ENCODE measurements at regions not wholly inside any gene's neighbourhood (a gene's known extent, or its start where the extent isn't known, plus 50 kb on each side); places are given as distances from the start of the nearest gene placed in this dataset.

DNA sequence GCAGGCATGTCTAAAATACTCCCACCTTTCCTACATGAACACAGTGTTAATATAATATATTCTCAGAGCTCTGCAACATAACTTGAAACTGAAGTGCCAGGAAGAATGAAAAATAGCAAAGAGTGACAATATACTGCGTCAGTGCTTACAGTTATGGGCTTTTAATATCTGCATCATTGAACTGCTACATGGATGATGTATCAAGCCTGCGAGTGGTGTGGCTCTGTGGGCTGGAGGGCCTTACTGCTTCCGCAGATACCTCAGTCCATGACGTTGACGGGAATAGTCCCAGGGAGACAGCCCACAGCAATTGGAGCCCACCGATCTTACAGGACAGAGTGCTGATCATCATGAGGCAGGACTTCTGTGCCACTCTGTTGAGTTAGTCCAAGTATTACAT lies 727.0 kb downstream of the NR2F2 start:
- no peak for DNase-seq

GRCh38 chr15:97059281-97059680 lies 728.8 kb downstream of the NR2F2 start:
- no peak for DNase-seq

- no peak for DNase-seq
These were observed 730.9 kb downstream of the NR2F2 start for GRCh38 chr15:97061392-97061791.

DNA sequence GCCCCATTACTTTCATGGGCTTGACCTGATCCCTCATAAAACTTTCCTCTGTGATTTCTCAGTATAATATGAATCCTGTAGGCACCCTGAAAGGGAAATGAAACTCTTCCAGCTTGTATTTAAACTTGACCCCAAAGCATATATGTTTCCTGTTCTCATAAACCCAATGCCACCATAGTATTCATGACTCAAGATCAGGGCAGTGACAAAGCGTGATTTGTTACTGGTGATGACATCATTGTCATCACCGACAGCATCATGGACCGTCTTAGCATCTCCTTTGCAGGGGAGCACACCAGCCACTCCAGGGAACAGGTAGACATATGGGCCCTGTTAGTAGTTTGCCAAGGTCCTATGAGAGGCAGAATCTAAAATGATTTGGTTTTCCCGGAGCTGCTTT lies 741.2 kb downstream of the NR2F2 start:
- DNase-seq: no peak

GRCh38 chr15:97072545-97072944 lies 742.0 kb downstream of the NR2F2 start:
- no peak for DNase-seq

GRCh38 chr15:97076011-97076410 lies 745.5 kb downstream of the NR2F2 start:
- no peak for DNase-seq

DNA sequence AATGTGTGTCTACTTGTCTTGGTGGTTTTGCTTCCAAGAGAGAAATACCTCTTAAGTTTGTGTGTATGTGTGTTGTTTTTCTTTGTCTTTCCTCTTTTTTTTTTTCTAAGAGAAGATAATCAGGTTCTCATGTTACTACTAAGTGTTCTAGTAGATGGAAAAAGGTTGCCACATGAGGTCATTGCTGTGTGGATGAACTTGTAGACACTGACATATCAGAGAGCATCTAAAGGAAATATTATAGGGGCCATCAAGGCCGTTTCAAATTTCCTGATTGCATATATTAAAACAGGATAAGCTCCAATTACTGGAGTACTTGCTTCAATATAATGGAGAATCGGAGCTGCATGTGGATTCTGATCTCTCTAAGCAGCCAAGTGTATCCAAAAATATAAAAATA lies 747.5 kb downstream of the NR2F2 start:
- no peak for DNase-seq

DNA sequence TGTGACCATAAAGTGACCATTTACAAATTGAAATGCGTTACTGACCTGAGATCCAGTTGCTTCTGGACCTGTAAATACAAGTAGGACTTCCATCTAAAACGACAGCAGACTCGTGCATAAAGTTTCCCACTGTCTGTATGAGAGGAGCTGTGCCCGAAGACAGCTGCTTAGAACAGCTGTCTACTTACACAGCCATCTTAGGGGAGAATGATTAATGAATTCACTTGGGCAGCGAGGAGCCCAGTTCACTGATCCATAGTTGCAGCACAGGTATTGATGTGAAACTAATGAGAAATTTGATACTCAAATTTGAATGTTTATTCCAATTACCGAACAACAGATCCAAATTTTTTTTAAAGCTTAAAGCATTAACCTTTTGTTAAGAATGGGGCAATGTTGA lies 748.1 kb downstream of the NR2F2 start:
- DNase-seq: no peak

DNA sequence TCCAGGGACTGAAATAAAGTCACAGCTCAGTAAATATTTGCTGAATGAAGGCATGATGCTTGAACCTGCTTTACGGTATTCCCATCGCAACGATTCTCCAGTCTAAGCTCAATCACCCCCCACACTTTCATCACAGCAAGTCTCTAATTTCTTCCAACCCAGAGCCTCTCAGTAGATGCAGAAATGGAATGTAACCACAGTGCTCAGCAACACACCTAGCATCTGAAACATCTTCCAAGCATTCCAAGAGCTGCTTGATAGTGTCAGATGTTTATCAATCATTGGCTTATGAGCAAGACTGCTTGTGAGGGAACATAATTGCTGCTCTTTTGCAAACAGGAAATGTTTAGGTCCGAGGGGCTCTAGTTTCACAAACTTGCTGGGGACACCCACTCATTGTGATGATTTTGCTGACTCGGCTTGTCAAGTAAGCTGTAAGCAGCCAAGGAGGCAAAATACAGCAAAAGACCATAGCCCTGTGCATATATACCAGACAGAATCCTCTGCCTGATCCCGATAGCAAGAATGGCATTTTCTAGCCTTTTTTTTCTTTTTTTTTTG lies 751.2 kb downstream of the NR2F2 start:
- no peak for DNase-seq

DNA sequence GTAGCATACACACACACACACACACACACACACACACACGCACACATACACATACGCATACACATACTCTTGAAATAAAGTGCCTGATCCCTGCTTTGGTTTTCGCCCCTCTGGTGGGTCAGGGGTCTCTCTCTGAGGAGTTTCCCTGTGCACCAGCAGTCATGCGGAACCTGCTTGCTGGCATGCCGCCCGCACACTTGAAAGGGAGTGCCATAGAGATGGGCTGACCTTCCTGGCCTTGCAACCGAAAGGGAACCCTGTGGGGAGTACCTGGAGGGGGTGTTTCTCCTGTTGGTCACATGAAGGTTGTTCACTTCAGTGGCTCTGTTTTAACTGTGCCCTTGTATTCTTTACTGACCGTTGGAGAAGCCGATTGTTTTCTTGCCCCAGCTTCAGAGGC lies 752.3 kb downstream of the NR2F2 start:
- no peak for DNase-seq

GRCh38 chr15:97084650-97085049 lies 754.1 kb downstream of the NR2F2 start:
- no peak for DNase-seq

DNA sequence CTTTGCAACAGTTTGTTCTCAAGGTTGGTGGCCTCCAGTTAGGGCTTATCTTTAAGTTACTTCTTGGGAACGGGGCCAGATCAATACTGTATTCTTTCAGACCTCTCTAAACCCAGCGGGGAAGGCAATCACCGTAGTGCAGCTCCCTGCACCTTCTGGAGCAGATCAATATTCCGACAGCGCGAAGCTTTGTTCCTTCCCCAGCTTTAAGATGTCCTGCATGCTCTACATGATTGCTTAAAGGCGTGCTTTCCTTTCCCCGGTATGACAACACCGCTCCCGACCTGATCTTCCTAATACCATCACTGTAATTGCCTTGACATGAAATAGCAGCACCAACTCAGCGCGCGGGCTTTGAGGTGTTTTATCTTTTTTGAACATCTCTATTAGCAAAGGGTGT lies 755.2 kb downstream of the NR2F2 start:
- DNase-seq: no peak

GRCh38 chr15:97087006-97087741 lies 756.7 kb downstream of the NR2F2 start:
- DNase-seq: no peak

DNA sequence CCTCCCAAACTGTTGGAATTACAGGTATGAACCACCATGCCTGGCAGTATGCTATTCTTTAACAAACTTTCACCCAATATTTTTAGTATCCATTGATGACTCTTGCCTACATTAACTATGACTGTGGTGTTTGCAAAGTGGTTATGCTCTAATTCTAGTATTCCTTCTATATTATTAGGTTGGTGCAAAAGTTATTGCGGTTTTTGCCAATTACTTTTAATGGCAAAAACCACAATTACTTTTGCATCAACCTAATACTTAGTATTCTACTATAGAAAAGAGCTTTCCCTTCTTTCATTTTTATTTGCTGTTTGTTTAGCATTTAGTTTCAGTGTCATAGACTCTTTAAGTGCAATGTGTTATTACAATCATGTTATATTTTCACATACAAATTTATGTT lies 760.6 kb downstream of the NR2F2 start:
- DNase-seq: no peak

DNA sequence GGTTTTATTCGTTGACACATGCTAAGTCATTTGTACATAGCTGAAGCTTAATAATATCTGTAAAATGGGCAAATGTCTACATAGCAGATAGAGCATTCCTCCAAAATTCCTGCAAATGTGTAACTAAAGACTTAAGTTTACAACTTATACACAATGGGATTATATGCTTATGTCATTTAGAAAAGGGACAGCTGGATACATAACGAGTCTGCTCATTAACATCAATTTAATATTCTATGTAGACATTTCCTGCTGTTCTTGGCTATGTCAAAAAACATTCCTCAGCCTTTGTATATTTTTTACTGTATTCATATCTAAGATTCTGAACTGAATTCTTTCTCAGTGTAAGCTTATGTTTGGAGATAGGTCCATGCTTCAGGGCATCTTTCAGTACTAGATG lies 762.2 kb downstream of the NR2F2 start:
- no peak for DNase-seq

DNA sequence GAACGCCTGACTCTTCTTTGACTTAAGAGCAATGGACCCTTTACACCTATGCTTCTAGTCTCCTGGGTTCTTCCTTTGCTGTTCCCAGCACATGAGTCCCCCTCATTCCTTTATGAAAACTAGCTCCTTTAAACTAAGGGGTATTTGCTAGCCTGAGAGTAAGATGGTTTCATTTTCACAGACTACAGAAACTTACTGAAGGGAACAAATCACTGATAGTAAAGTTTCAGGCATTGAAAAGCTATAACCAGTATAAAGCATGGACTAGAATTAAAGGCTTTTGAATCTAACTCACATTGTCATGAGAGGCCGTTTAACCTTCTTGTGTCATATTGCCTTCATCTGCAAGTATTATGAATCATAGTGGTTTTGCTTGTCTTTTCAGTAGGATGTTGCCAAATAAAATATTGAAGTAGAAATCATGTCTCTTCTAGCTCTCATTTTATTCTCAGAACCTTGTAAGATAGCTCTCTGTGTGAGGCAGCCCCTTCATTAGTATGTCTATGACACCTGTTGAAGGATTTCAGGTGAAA lies 765.9 kb downstream of the NR2F2 start:
- no peak for DNase-seq

- DNase-seq: no peak
These were observed 768.5 kb downstream of the NR2F2 start for GRCh38 chr15:97099040-97099439.

DNA sequence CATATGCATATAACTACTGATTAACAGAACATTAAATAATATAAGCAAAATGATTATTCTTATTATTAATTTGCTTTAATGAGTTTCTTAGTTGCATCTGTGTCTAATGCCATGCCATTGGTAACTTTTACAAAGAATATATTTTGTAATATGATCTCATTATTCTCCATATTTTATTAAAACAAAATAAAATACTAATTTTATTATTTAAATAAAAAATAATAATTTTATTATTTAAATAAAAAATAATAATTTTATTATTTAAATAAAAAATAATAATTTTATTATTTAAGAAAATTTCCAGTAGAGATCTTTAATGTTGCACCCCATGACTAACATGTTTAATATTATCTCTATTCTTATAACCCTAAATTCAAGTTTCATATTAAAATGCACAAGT lies 771.1 kb downstream of the NR2F2 start:
- no peak for DNase-seq

GRCh38 chr15:97114900-97115760 lies 784.6 kb downstream of the NR2F2 start:
- no peak for DNase-seq

GRCh38 chr15:97115761-97116070 lies 785.2 kb downstream of the NR2F2 start:
- DNase-seq: no peak

- DNase-seq: no peak
These were observed 794.3 kb downstream of the NR2F2 start for GRCh38 chr15:97124790-97125189.

GRCh38 chr15:97126553-97127233 lies 796.2 kb downstream of the NR2F2 start:
- no peak for DNase-seq

DNA sequence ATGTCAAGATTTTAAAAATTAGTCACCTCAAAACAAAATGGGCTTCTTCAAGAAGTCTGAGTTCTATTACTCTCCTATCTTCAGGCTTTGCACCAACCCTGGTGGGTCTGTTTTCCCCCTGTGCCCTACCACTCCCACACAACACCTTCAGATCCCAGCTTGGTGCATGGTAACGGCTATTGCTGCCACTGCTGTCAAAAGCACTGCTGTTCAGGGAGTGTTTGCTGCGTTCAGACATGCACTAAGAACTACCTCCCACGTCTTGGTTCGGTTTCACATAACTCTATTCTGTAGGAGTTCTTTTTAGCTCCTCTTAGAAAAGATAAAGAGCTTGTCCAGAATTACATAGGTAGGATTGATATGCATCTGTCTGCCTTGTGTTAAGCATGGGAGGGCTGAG lies 799.2 kb downstream of the NR2F2 start:
- no peak for DNase-seq
